Stimulated activated CD4-positive, alpha-beta T cell treated with anti-CD3 and anti-CD28 coated beads, Interleukin-1b, Interleukin-23, amount 100 ng/mL, for 4 hours (primary cell): ENCODE measurements at regions not wholly inside any gene's neighbourhood (a gene's known extent, or its start where the extent isn't known, plus 50 kb on each side); places are given as distances from the start of the nearest gene placed in this dataset.

ENCODE experiments used
- DNase-seq, 2 donors: peaks; one replicate each; pipeline ENCODE4 v3.0.0-alpha.2; 2020; ENCODE audit warnings: low read depth in 2 of 2

DNA sequence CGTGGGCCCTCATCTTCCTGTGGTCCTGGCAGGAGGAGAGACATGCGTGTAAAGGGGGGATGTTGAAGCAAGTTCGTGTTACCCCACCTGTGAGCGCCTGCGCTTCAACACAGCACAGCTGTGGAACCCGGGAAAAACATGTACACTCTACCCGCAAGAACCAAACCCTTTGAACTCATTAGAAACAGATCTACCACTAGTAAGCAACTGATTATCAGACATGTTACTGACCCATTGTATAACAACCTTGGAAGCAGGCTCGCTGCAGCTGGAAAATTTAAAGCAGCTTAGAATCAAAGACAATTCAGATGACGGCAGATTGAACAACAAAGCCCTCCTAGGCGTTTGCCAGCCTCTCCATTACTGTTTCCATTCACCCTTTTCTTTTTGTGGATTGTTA, 771.7 kb upstream of the SALL3 start:
- no peak for DNase-seq

DNA sequence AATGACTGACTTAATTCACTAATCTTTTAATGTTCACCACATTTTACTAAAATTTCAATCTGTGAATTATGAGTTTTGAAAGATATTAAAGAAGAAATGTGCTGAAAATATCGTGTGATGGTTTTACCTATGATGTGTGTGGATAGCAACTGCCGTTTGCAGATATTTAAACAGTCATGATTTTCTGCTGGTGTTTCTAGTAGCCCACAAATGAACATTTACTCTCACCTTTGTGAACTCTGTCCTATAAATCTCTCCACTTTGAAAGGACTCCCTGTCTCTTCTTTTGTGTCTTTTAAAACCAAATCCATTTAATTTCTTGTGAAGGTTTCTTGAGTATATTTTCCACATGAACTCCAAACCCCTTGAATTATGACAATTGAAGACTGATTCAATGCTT, 771.2 kb upstream of the SALL3 start:
- DNase-seq, result no peak

DNA sequence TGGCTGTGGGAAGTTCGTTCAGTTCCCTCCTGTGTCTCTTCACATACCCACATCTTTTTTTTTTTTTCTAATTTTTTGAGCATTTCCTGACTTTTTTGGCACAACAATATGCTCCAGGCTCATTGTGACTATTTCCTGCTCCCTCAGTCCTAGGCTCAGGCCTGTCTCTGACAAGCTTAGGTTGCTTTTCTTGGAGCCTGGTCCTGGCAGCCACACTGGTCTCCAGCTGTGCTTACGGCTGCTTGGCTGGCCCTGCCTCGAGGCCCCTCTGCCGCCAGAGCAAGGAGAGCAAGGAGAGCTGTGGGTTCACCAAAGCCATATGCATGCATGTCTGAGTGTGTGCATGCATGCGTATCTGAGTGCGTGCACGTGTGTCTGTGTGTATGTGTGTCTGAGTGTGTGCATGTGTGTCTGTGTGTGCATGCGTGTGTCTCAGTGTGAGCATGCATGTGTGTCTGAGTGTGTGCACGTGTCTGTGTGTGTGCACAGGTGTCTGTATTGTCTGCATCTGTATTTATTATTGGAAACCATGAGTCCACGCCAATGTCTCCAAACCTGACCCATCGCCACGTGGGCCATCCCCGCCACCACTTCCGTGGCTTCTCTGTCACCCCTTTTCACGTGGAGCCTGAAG, 766.1 kb upstream of the SALL3 start:
- no peak for DNase-seq

DNA sequence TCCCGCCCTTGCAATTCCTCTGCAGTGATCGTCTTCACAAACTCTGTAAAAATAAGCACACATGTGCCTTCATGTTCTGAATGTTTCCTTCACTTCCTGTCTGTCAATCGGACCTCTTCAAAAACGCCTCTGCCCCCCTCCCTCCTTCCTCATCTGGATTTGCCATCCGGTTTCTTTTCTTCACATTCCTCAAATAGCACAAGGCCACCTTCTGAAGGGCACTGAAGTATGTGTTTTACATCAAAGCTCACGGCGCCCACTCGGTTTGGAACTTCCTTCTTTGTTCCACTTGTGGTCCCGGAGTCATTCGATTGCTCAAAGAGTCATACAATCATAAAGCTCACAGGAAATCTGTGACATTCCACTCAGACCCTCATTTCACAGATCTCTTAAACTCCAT, 758.1 kb upstream of the SALL3 start:
- DNase-seq, result no peak

DNA sequence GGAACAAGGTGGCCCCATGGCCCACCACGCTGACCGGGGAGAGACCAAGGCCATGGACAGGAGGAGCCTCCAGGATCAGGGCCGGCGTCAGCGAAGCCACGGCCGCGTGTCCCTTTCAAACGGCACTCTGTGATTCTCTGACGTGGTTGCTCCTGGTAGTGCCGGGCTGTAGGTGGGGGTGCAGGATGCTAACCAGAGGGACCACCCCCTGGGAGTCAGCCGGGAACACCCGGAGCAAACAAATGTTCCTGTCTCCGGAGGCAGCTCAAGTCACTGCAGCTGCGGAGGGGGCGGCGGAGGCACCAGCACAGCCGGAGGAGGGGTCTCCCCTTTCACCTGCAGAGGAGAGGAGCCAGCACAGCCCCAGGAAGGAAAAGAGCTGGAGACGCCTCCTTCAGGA, 750.6 kb upstream of the SALL3 start:
- no peak for DNase-seq

DNA sequence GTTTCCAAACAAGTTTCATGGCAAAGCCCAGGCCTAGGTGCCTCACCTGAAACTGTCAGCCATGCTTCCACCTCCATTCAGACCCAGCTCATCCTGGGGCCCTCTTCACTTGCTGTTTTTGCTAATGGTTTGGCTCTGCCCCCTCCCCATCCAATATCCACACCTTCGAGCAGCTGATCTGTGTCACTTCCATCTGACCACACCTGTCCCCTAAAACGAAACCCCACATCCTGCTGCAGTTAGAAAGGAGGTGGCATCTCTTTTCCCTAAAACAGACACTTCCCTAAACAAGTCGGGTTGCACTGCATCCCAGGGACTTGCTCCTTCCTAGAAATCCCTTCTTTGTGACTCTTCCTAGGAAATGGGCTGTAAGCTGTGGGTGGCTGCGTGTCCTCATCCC, 748.7 kb upstream of the SALL3 start:
- no peak for DNase-seq

DNA sequence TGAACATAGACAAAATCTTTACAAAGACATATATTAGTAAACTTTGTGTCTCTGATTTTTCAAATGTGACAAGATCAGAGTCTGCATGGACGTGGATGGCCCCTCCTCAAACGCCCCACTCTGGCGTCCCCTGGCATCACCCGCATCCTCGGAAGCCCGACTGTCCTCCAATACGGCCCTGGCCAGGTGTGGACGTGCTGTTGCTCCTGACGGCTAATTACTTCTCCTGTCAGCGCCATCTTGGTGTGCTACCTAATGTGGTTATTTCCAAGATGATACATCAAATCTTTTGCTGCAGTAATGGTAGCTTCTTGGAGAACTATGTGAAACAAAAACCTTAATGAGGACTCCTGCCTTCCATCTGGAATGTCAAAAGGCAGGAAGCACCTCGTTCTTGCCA, 747.4 kb upstream of the SALL3 start:
- DNase-seq, result no peak

DNA sequence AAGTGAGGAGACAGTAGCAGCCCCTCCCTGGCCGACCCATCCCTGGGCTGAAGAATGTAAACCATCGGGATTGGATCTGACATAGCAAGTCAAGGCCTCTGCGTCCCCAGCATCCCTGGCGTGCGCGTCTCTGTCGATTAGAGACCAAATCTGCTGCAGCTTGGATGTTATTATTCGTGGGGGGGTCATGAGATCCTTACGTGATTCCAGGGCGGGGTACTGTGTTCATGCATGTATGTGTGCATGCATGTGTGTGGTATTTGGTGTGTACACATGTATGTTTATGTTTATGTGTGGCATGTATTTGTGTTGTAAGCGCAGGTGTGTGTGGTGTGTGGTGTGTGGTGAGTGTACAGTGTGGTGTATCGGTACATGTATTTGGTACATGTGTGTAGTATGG, 741.8 kb upstream of the SALL3 start:
- no peak for DNase-seq

DNA sequence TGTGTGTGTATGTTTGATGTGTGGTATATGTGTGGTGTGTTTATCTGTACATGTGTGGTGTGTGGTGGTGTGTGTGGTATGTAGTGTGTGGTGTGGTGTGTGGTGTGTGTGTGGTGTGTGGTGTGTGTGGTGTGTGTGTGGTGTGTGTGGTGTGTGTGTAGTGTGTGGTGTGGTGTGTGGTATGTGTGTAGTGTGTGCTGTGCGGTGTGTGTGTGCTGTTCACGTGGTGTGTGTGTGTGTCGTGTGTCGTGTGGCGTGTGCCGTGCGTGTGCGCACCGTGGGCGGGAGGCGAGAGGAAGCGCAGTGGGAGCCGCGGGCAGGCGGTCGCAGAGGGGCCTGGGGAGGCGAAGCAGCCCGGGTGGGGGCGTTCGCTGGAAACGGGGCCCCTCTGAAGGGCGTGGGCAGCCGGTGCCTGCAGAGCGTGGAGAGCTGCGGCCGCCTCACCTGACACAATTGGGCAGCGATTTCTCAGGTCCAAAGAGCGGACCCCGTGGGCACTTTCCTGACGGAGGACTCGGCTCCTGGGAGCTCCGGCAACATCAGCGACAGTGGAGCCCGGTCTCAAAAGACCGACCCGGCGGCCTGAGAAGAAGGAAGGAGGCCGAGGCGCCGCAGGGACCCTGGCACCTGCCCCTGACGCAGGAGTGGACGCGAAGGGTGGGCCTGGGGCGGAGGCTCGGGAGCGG, 741.1 kb upstream of the SALL3 start:
- DNase-seq, result no peak

DNA sequence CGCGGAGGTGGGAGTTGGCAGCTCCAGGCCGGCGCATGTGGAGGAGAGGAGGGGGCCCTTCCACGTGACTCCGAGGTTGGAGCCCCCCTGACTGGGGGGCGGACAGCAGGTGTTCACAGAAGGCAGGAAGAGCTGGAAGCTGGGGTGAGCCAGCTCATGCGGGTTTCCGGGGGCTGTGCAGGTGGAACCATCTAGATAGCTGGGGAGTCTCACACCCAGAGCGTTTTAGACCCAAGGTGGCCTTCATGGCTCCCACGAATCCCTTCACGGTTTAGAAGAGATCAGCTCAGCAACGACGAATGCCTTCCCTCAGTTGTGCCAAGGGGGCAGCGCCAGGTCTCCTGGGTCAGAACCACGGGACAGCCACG, 740.5 kb upstream of the SALL3 start:
- DNase-seq, result no peak

DNA sequence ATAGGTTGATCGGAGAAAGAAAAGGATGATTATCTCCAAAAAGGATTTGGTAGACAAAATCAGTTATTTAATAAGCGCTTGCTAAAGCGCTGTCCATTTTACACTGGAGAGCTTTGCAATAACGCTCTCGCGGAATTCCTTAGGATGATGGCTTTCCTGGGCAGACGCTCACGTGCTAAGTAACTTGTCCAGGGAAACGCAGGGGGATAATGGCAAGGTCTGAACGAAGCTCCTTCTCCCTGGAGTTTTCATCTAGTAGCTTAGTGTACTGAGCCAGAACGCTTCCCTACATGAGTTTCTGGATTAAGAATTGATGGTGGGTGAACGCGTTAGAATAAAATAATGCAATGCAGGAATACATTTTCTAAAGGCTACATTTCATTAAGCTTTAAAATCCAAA, 739.5 kb upstream of the SALL3 start:
- DNase-seq, result no peak

DNA sequence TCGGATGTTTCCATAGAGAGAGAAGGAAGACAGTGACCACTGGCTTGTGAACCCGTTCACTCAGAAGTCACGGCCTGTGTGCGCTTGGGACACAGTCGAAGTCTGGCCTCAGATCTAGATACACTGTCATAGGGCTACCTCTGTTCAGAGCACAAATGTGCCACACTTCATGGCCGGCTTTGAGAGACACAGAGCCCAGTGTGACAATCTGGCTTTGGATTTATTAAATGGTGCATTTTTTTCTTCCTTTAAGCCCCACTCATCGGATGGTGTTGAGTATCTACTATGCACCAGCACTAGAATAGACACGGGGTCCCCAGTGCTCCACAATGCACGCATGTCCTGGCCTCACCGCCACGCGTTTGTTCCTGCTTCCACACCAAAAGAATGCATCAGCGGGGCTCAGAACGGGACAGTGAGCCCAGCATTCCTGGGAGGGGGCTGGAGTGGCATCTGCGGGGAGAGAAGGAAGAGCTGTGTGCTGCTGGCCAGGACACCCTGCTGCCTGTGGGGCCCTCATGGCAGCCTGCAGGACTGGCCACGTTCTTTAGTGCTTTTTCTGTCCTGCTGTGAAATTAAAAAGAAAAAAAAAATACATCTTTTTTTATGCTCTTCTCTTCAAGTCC, 738.9 kb upstream of the SALL3 start:
- no peak for DNase-seq

DNA sequence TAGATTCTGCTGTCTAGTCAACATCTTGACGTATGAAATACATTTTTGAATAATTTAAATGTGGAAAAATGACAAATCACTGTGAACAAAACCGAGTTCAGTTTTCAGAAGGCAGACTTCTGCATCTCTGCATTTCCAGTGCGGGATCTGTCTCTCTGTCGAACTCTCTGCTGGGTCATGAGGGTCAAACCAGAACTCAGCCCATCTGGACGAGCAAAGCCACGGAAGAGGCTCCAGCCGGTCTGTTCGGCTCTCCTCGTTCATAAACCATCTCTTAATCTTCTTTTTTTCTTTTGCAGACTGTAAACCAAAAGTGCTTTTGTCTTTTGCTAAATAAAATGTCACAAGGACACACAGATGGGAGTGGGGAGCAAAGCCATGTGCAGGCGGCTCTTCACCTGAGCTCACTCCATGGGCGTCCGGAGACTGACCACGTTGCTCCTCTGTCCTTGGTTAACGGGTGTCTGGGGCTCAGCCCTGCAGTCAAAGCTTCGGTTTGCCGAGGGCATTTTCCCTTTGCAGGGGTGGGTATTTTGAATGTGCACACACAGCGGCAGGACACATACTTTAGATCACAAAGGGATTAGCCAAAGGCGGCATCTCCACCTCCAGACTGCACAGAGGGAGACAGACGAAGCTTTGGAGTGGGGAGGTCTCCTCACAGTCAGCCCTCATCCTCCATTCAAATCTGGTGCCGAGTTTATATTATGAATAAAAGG, 737.9 kb upstream of the SALL3 start:
- DNase-seq, result no peak

DNA sequence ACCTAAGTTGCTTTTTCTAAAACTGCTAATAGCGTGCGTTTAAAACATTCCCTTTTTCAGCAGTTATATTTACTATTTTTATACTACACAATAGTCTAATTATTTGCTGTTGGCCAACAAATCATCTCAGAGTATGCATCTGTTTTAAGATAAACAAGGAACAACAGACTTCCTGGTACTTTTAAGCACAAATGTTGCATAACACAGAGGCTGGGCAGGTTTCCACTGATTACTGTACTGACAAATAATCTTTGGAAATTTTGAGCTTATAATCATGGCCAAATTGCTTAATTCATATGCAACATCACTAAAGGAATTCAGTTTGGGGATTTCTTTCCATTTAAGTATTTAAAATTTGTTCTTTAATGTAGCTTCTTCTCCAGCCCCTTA, 737.4 kb upstream of the SALL3 start:
- no peak for DNase-seq

DNA sequence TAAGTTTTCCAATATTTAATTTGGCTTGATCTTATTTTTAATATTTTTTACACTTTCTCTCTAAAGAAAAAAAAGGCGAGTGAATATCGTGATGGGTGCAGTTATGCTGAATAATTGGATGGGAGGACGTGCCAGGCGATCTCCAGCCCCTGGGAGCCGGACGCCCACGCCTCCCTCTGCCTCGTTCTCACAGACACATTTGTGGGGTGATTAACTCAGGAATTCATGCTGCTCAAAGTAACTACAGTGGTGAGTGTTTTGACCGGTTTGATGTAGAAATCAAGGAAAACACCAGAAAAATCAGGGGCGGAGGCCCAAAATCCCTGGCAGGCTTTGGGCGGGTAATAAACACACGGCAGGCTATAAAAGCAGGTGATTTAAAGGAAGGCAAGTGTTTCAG, 736.8 kb upstream of the SALL3 start:
- no peak for DNase-seq

DNA sequence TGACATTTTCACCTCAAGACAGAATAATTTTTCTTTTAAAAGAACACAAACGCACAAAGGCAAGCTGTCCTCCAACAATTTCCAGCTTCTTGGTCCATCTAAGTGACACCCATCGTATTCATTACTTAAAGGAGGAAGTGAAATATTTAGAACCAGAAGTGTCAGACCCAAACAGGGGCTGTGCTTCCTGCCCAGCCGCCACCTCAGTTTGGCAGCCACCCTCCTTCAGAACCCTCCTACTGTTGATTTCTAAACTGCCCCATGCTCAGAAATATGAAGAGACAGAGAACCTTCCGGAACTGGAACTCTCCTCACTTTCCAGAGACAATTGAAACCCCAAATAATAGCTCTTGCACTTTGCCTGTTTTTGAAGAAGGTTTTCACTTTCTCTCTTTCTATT, 734.8 kb upstream of the SALL3 start:
- no peak for DNase-seq

DNA sequence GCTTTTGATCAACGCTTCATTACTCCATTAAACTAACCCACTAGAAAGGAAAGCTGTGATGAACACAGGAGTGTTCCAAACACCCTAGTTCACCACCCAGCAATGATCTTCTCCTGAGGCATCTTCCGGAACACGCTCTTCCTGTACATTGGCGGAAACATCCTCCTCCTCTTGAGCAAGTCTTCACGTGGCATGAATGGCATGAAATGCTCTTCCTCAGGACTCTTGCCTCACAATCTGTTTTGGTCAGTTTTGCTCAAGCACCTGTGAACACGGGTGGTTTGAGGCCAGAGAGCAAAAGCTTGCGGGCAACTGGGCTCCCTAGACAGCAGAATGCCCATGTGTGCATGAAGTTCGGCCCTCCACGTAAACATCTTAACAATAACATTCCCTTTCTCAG, 734.2 kb upstream of the SALL3 start:
- DNase-seq, result no peak

DNA sequence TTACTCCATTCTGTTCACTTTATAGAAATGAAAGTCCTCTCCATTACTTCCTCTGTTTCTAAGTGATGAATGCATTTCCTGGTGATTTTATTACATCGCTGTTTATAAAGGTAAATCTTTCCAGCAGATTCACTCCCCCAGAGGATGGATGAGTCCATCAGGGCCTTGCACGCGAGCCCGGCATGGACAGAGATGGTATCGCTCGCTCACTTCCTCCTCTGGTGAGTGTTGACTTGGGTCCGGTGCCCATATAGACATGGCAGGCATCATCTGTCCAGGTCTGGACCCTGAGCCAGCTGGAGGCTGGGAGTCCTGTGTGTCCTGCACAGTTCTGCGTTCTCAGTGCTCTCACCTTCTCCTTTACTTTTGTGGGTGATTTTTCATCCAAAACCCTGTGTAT, 733.6 kb upstream of the SALL3 start:
- no peak for DNase-seq

DNA sequence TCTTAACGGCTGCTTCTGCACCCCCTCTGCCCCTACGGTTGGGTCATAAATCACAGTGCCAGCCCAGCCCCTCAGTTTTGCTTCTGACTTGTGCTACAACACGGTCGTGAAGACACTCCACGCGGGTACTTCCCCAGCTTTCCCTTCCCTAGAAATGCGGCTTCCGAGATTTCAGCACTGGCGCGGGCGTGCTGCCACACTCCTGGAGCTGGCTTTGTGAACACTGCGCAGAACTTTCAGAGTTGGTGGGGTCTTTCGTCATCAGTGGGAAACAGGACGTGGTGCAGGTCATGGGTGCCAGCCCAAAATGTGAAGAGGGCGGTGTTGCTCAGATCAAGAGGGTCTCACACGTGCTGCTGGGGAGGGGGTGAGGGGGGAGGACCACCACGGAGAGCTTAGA, 733.0 kb upstream of the SALL3 start:
- no peak for DNase-seq

DNA sequence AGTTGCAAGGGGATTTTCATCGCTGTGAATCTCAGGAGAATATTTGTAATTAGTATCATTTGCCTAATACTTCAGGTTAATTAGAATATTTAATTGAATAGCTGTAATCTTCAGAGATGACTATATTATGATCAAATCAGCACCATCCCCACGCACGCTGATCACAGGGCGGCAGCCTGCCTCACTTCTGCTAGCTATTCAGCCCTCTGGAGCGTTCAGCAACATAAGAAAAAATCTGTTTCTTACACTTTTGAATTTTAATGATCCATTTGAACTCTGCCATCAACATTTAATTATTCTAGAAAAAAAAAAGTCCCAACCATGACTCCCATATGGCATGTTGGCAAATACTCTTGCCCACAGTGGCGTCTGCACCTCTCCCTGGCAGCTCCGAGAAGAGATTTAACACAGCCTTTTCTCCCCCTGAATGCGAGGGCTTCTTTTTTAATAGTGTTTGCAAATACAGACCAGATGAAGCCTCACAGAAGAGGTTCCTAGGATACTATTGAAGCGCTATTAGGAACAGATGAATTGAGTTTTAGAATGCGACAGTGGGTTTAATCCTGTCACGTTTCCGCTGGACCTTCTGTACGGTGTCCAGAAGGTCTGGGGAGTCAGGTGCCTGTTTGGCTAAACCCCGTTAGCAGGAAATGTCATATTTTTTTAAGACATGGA, 731.9 kb upstream of the SALL3 start:
- no peak for DNase-seq

DNA sequence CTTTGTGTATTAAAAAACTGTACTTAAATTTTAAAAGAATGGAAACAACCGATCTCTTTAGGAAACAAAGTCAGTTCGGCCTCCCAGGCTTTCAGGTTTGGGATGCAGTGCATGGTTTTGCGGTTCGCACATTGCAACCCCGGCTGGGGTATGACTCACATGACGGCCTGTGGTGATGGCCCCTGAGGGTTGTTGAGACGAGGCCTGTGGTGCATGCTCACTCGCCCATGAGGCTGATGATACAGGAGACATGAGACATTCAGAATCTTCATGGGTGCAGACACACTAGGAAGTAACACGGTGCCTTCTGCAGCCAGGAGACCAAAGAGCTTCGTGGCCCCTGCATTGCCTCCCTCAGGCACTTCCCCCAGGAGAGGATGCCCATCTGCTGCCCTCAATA, 724.6 kb upstream of the SALL3 start:
- DNase-seq, result no peak

DNA sequence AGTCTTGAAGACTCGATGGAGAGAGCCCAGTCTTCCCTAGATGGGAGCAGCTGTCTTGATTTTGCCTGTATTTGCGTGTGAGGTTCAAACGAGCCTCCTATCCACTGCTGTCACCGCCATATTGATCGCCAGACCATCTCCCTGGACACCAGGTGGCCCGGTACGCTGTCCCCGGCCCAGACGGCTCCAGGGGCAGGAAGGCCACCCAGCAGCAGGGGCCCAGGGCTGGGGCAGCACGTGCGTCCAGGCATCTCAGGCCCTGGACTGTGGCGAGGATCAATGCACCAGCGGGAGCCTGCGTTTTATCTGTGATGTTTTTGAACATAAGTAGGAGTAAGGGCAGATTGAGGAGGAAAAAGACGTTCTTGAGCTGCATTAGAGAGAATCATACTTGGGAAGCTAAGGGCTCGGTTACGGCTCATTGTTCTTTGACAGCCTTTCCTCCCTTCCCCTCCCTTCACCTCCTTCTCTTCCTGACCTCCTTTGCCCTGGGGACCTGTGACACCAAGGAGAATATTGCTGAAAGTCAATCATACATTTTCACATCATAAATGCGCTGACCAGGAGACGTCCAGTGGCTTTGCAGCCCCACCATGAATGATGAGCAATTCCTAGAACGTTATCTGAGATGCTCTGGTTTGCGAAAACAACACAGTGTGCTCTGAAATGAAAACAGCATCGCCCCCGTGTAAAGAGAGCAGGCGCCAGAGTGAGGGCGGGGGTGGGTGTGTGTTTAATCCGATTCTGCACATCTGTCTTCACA, 711.2 kb upstream of the SALL3 start:
- DNase-seq, result no peak
